ENCODE measurements at regions not wholly inside any gene's neighbourhood (a gene's known extent, or its start where the extent isn't known, plus 50 kb on each side); places are given as distances from the start of the nearest gene placed in this dataset.
"Not testable (repeated sequence)": the region's sequence is repeated elsewhere in the genome, so short reads cannot be mapped to it uniquely, and the experiment has no call there.

DNA sequence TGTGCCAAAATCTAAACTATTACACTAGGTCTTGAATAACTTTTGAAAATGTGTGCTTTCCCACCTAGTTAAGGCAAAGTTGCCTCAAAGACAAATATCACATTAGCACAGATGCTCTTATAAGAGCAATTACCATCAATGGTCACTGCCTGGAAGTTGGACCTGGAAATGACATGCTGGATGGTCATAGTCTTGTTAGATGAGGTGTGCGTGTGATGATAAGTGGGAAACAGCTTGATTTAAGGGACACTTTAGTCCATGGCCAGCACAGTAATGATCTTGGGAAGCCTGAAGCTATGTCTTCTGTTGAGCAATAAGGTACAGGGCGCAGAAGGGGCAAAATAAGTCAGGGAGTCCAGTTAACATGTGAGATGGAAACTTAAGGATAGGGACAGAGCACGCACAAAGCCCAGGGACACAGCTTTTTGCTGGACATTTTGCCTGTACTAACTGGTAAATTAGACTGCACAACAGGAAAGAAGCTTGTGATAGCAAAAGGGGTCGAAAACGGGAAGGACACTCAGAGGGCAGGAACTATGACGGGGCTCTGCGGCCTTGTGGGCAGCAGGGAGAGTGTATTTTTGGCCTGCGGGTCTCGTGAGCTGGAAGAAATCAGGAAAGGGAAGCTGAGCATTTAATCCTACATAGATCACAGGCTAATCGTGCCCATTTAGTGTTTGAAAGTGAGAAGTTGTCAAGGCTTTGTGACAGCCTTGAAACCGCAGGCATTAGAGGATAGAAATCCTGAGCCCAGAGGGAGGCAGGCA lies 66.7 kb upstream of the BMP2 start:
- H3K4me3 ChIP-seq (ENCODE audit: low read length): no peak overlapping the region
- no peak for DNase-seq (ENCODE audit: low read depth)
- TF ChIP-seq, protein P1, sequence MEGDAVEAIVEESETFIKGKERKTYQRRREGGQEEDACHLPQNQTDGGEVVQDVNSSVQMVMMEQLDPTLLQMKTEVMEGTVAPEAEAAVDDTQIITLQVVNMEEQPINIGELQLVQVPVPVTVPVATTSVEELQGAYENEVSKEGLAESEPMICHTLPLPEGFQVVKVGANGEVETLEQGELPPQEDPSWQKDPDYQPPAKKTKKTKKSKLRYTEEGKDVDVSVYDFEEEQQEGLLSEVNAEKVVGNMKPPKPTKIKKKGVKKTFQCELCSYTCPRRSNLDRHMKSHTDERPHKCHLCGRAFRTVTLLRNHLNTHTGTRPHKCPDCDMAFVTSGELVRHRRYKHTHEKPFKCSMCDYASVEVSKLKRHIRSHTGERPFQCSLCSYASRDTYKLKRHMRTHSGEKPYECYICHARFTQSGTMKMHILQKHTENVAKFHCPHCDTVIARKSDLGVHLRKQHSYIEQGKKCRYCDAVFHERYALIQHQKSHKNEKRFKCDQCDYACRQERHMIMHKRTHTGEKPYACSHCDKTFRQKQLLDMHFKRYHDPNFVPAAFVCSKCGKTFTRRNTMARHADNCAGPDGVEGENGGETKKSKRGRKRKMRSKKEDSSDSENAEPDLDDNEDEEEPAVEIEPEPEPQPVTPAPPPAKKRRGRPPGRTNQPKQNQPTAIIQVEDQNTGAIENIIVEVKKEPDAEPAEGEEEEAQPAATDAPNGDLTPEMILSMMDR (conservative IDR thresholded peaks at IDR 0.05; ENCODE audit: low read length): no peak

DNA sequence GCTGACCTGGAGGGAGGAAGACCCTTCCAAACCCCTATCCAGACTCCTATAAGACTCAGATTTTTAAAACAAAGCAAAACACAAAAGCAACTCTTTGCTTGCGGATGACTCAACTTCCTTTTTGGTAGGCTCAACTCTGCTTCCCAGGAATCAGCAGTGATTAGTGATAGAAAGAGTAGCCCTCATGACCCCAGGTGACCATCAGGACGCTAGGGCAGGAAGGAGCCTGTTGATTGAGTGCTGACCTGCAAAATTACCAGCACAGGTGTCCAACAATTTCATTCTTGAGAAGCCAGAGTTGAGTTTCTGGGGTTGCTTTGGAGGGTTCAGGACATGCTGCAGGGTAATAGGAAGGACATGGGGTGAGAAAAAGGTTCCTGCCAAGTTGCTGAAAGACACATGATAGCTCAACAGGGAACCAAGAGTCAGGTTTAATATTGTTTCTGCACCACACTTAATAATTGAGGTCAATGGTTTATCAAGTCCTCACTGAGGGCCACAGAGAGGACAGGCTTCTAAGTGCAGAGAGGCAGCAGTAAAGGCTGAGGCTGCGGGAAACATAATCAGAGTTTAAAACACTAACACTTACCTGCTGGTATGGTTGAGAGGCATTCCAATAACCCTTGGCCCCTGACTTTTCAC lies 67.4 kb upstream of the BMP2 start:
- H3K4me3 ChIP-seq (ENCODE audit: low read length): no peak overlapping the region
- DNase-seq (ENCODE audit: low read depth): no peak
- TF ChIP-seq, protein P1 (conservative IDR thresholded peaks at IDR 0.05; ENCODE audit: low read length): no peak

DNA sequence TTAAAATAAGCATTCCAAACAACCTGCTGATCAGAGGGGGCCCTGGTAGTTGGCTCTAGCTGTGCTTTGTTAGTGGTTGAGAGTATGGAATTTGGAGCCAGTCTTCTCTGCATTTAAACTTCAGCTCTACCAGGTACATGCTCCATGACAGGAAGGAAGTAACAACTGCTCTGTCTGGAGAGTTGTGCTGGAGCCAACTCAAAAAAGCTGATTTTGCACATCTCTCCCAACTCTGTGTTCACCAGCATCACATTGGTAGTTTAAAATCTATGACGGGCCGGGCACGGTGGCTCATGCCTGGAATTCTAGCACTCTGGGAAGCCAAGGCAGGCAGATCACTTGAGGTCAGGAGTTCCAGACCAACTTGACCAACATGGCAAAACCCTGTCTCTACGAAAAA lies 68.8 kb upstream of the BMP2 start:
- TF ChIP-seq, protein P1 (conservative IDR thresholded peaks at IDR 0.05; ENCODE audit: low read length): no peak
- no peak for DNase-seq (ENCODE audit: low read depth)
- no peak overlapping the region for H3K4me3 ChIP-seq (ENCODE audit: low read length)

DNA sequence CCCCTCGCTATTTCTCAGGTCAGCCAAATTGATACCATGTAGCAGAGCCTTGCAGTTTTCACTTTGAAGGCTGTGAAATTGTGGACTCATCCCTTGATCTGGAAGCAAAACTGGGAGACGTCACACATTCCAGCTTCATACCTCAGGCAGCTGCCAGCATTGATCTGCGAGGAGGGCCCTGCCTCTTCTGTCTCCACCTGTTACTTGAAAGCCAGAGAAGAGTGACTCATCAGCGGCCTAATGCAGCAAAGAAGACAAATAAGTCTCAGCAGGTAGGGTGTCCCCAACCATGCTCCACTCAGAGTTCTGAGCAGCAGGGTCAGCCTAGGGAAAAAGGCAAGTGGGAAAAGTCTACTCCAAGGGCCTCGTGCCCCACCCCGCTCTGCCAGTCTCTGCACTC lies 69.4 kb upstream of the BMP2 start:
- H3K4me3 ChIP-seq (ENCODE audit: low read length): no peak overlapping the region
- TF ChIP-seq, protein P1 (conservative IDR thresholded peaks at IDR 0.05; ENCODE audit: low read length): no peak
- no peak for DNase-seq (ENCODE audit: low read depth)

DNA sequence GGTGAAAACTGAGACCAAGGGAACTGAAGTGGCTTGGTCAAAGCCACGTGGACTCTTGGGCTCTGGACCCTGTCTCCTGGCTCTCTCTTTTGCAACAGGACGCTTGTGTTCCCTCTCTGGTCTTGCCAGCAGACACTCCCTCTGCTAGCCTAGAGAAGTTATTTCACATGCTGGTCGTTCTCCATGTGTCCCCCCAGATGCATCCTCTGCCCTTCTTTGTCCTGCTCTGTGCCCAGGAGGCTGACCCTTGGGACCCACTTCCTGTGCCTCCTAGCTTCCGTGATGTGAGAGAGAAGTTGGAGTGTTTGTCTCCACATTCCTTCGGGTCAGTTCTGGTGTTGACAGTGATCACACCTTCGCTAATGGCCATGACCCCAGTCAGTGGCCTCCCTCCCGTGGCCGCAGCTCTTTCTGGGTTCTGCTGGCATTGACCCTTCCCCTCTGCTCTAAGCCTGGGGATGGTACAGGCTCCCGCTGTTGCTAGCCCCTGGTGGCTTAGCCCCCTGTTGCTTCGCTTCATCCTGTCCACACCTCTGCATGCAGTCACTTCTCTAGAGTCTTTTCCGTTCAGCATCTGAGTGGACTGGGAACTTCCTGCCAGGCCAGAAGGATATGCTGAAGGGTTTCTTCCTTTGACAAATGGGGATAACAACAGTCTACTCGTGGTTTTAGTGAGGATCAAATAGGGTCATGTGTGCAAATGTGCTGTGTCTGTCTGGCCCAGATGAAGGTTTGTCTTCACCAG lies 70.1 kb upstream of the BMP2 start:
- H3K4me3 ChIP-seq (ENCODE audit: low read length): no peak overlapping the region
- TF ChIP-seq, protein P1 (conservative IDR thresholded peaks at IDR 0.05; ENCODE audit: low read length): no peak
- no peak for DNase-seq (ENCODE audit: low read depth)

DNA sequence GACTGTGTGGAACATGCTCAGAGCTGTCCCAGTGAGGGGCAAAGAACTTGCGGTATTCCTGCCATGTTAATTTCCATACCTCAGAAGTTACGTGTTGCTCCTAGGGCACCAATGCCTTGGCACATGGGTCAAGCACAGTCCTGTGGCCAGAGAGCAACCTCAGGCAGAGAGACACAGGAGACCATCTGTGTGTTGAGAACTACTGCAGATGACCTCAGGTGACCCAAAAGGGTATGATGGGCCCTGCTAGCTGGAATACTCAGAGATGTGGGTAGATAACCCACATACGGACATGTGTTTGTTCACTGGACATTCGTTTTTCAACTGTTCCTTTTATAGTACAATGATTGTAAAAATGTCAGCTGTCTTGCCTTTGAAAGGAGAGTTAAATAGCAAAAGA lies 71.5 kb upstream of the BMP2 start:
- TF ChIP-seq, protein P1 (conservative IDR thresholded peaks at IDR 0.05; ENCODE audit: low read length): no peak
- no peak overlapping the region for H3K4me3 ChIP-seq (ENCODE audit: low read length)
- no peak for DNase-seq (ENCODE audit: low read depth)

DNA sequence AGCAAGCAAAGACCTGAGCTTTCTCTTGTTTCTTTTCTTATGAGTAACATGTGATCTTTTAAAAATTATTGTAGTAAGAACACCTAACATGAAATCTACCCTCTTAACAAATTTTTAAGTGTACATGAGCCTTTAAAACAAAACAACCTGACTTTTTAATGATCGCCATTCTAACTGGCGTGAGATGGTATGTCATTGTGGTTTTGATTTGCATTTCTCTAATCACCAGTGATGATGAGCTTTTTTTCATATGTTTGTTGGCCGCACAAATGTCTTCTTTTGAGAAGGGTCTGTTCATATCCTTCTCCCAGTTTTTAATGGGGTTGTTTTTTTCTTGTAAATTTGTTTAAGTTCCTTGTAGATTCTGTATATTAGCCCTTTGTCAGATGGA lies 73.7 kb upstream of the BMP2 start:
- H3K4me3 ChIP-seq (ENCODE audit: low read length); DNase-seq (ENCODE audit: low read depth): not testable (repeated sequence)
